HFF-Myc (cell line): ENCODE measurements at regions not wholly inside any gene's neighbourhood (a gene's known extent, or its start where the extent isn't known, plus 50 kb on each side); places are given as distances from the start of the nearest gene placed in this dataset.

Source experiments
- DNase-seq: peaks from one replicate; pipeline ENCODE4 v3.0.0-alpha.2; 2011; ENCODE audit warnings: low read depth; ENCODE audit errors: extremely low read depth
- H3K4me3 ChIP-seq: replicated peaks from 2 replicates; pipeline ENCODE4 v1.5.1; 2011; ENCODE audit warnings: low read depth, mild to moderate bottlenecking, control low read depth, low read length
- TF ChIP-seq, protein P1 (sequence below): IDR thresholded peaks from 2 replicates; pipeline ENCODE4 v1.5.1; 2012; ENCODE audit warnings: mild to moderate bottlenecking, low read depth, low read length, control low read depth; ENCODE audit errors: missing control alignments

DNA sequence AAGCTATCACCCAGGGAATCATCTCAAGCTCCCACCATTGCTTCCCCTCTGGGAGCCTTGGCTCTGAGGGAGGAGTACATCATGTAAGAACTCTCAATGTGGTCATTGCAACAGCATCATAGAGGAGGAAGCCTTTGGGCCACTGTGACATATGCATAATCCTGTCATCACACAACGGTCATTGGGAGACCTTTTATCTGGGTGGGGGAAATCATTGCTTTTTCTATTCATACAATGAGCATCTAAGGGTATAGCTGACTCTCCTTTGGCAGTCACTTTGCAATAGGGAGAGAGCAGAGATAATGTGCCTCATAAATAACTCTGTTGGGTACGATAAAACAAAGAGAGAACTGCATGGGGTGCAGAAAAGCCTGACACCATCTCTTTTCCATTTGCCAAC, 155.2 kb upstream of the KCNIP4 start:
- DNase-seq: no peak
- TF ChIP-seq, protein P1, sequence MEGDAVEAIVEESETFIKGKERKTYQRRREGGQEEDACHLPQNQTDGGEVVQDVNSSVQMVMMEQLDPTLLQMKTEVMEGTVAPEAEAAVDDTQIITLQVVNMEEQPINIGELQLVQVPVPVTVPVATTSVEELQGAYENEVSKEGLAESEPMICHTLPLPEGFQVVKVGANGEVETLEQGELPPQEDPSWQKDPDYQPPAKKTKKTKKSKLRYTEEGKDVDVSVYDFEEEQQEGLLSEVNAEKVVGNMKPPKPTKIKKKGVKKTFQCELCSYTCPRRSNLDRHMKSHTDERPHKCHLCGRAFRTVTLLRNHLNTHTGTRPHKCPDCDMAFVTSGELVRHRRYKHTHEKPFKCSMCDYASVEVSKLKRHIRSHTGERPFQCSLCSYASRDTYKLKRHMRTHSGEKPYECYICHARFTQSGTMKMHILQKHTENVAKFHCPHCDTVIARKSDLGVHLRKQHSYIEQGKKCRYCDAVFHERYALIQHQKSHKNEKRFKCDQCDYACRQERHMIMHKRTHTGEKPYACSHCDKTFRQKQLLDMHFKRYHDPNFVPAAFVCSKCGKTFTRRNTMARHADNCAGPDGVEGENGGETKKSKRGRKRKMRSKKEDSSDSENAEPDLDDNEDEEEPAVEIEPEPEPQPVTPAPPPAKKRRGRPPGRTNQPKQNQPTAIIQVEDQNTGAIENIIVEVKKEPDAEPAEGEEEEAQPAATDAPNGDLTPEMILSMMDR: no peak
- H3K4me3 ChIP-seq: no peak overlapping the region

- TF ChIP-seq, protein P1: no peak
Observed at GRCh38 chr4:22099896-22100295, 151.3 kb upstream of the KCNIP4 start.

DNA sequence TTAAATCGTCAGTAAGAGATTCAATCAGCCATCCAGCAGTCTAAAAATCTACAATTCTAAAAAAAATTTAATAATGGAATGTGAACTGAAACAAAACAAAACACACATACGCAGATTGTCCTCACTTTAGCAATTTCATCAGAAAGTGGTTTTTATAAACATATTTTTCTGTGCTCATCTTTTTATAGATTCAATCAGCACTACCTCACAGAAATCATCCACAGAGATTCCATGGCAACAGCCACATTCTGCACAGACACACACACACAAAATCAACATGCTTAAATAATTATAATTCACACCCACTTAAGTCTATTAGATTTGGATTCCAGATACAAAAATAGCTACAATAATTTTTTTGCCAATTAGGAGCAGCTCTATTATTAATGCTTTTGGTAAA, 149.0 kb upstream of the KCNIP4 start:
- DNase-seq: no peak
- H3K4me3 ChIP-seq: no peak overlapping the region
- TF ChIP-seq, protein P1: no peak

More at GRCh38 chr4:22099896-22100295, 151.3 kb upstream of the KCNIP4 start:
- no peak overlapping the region for H3K4me3 ChIP-seq
- no peak for DNase-seq

DNA sequence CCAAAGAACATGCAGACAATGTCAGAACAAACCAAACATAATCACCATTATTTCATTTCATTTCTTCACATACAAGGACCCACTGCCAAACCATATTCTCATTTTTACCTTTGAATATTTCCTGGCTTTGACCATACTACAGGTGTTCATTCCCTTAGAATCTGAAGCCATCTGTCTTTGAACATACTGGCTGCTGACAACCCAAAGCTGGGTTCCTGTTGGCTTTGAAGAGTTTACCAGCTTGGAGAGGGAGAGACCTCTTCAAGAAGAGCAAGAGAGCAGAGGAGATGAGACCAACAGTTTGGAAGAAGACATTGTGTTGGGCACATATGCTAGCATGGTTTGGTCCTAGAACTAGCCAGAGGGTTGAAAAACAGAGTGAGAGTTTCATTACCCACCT, 145.6 kb upstream of the KCNIP4 start:
- no peak for DNase-seq
- no peak overlapping the region for H3K4me3 ChIP-seq
- TF ChIP-seq, protein P1: no peak

GRCh38 chr4:22093126-22093525, 144.6 kb upstream of the KCNIP4 start:
- H3K4me3 ChIP-seq: no peak overlapping the region
- TF ChIP-seq, protein P1: no peak
- no peak for DNase-seq

DNA sequence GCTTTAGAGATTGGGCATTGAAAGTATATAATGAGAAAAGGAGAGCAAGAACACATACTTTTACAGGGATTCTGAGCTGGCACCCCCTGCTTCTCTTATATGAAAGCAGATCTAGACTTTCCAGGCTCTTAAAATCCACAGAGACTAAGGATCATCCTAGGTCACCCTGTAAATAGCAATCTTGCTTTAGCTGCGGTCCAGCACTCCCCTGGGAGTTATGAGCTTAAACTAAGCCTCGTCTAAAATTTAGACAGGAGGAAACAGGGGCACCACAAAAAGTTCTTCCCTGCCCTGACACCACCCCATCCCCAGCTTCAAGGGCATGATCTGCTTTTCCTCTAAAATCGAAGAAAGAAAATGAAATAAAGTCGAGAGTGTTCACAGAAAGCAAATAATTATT, 143.3 kb upstream of the KCNIP4 start:
- H3K4me3 ChIP-seq: no peak overlapping the region
- TF ChIP-seq, protein P1: no peak
- no peak for DNase-seq

DNA sequence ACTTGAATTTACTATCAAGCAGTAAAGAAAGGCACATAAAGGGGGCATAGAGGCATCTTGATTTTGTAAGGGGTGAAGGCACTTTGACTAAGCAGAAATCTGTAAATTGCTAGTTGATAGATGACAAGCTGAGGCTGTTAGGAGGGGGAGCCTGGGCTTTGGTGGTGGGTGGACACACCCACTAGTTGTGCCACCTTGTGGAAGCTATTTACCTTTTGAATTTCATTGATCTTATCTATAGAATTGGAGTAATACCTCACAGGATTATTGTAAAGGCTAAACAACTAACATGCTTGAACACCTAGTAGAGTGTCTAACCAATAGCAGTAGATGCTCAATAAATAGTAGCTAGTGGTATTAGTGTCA, 142.8 kb upstream of the KCNIP4 start:
- no peak overlapping the region for H3K4me3 ChIP-seq
- no peak for DNase-seq
- TF ChIP-seq, protein P1: no peak
